IMR-90 (cell line): ENCODE measurements at regions not wholly inside any gene's neighbourhood (a gene's known extent, or its start where the extent isn't known, plus 50 kb on each side); places are given as distances from the start of the nearest gene placed in this dataset.

Experiments used
- ATAC-seq: fragments of 200-7000 bp; cut with Tn5 transposase; 2 replicates; pipeline ENCODE4 v1.9.1; 2020; ENCODE audit warnings: low read depth, mild to moderate bottlenecking, moderate library complexity
- BruUV-seq: library from RNA; stranded (reverse); fragments of 400-500 nt; replicated peaks from 2 replicates; lab custom pipeline; 2021; lab: Mats Ljungman, UMichigan
- CTCF ChIA-PET: fragments of 300-600 bp; formaldehyde crosslinking; extraction: SDS; loops from one replicate; lab custom pipeline; 2021; ENCODE audit warnings: antibody characterized with exemption; lab: Yijun Ruan, JAX
- POLR2A ChIA-PET: fragments of 300-600 bp; sonication (Branson Sonifier 250); formaldehyde crosslinking; loops from one replicate; lab custom pipeline; 2022; ENCODE audit warnings: antibody characterized with exemption; ENCODE audit not compliant: unreplicated experiment; lab: Charles Lee
- DNase-seq: peaks from one replicate; pipeline ENCODE4 v3.0.0; 2013
- H2AFZ ChIP-seq: replicated peaks from 2 replicates; pipeline ENCODE3; 2013; ENCODE audit warnings: low read length, mild to moderate bottlenecking; ENCODE audit not compliant: poor library complexity
- H2AK5ac ChIP-seq: 2 replicates; pipeline ENCODE4 v1.6.1; 2013; ENCODE audit warnings: low read depth, low read length, inconsistent platforms
- H2AK9ac ChIP-seq: replicated peaks from 2 replicates; pipeline ENCODE3; 2013; ENCODE audit warnings: mild to moderate bottlenecking, low read depth, low read length, moderate library complexity; ENCODE audit not compliant: poor library complexity
- H2BK120ac ChIP-seq: 2 replicates; pipeline ENCODE4 v1.6.1; 2013; ENCODE audit warnings: low read depth, low read length, inconsistent platforms
- H2BK15ac ChIP-seq: 3 replicates; pipeline ENCODE4 v1.6.1; 2013; ENCODE audit warnings: low read depth, low read length, inconsistent platforms
- H2BK20ac ChIP-seq: 2 replicates; pipeline ENCODE4 v1.6.1; 2013; ENCODE audit warnings: low read depth, mild to moderate bottlenecking, inconsistent platforms, low read length, moderate library complexity
- H2BK5ac ChIP-seq: 2 replicates; pipeline ENCODE4 v1.6.1; 2013; ENCODE audit warnings: mild to moderate bottlenecking, low read depth, low read length, inconsistent platforms; ENCODE audit not compliant: poor library complexity, severe bottlenecking
- H3K14ac ChIP-seq: replicated peaks from 2 replicates; pipeline ENCODE4 v1.6.1; 2013; ENCODE audit warnings: low read depth, low read length, inconsistent platforms
- H3K18ac ChIP-seq: 2 replicates; pipeline ENCODE4 v1.6.1; 2013; ENCODE audit warnings: low read depth, low read length, control low read depth
- H3K23ac ChIP-seq: 2 replicates; pipeline ENCODE4 v1.6.1; 2013; ENCODE audit warnings: low read depth, low read length, inconsistent platforms
- H3K27ac ChIP-seq: 2 replicates; pipeline ENCODE4 v1.5.1; 2013; ENCODE audit warnings: mild to moderate bottlenecking, control low read depth, low read length; ENCODE audit not compliant: insufficient read depth
- H3K27me3 ChIP-seq: 2 replicates; pipeline ENCODE4 v1.6.1; 2013; ENCODE audit warnings: low read length; ENCODE audit not compliant: control insufficient read depth, insufficient read depth
- H3K36me3 ChIP-seq: 2 replicates; pipeline ENCODE4 v1.6.1; 2013; ENCODE audit warnings: low read length, mixed read lengths; ENCODE audit not compliant: control insufficient read depth, insufficient read depth
- H3K4ac ChIP-seq: 2 replicates; pipeline ENCODE4 v1.6.1; 2013; ENCODE audit warnings: low read depth, low read length, inconsistent platforms
- H3K4me1 ChIP-seq: 2 replicates; pipeline ENCODE4 v1.6.1; 2013; ENCODE audit warnings: low read length, mixed read lengths; ENCODE audit not compliant: control insufficient read depth, insufficient read depth
- H3K4me2 ChIP-seq: 2 replicates; pipeline ENCODE4 v1.6.1; 2013; ENCODE audit warnings: low read depth, mild to moderate bottlenecking, control low read depth, low read length, moderate library complexity
- H3K4me3 ChIP-seq: 2 replicates; pipeline ENCODE4 v1.5.1; 2013; ENCODE audit warnings: low read depth, mild to moderate bottlenecking, control low read depth, low read length, moderate library complexity; ENCODE audit not compliant: insufficient read depth
- H3K56ac ChIP-seq: 2 replicates; pipeline ENCODE4 v1.6.1; 2013; ENCODE audit warnings: low read length, inconsistent platforms; ENCODE audit not compliant: insufficient read depth; ENCODE audit errors: extremely low read depth
- H3K79me1 ChIP-seq, 2 experiments: 2 replicates each; pipeline ENCODE4 v1.6.1; 2013; ENCODE audit warnings: low read length in 2 of 2, inconsistent platforms in 1 of 2, low read depth in 1 of 2
- H3K9ac ChIP-seq: 2 replicates; pipeline ENCODE4 v1.6.1; 2013; ENCODE audit warnings: low read depth, low read length, control low read depth
- H3K9me1 ChIP-seq: 2 replicates; pipeline ENCODE4 v1.6.1; 2013; ENCODE audit warnings: low read length, inconsistent platforms; ENCODE audit not compliant: insufficient read depth
- H3K9me3 ChIP-seq: 2 replicates; pipeline ENCODE4 v1.6.1; 2013; ENCODE audit warnings: low read length; ENCODE audit not compliant: control insufficient read depth, insufficient read depth
- H4K20me1 ChIP-seq: 2 replicates; pipeline ENCODE4 v1.6.1; 2013; ENCODE audit warnings: low read length, inconsistent platforms; ENCODE audit not compliant: insufficient read depth
- H4K5ac ChIP-seq: 2 replicates; pipeline ENCODE4 v1.6.1; 2013; ENCODE audit warnings: mild to moderate bottlenecking, low read depth, low read length, control low read depth
- H4K8ac ChIP-seq, 2 experiments: 2 replicates each; pipeline ENCODE4 v1.6.1; 2013; ENCODE audit warnings: low read depth in 2 of 2, low read length in 2 of 2, control low read depth in 1 of 2, inconsistent platforms in 1 of 2
- H4K91ac ChIP-seq: 2 replicates; pipeline ENCODE4 v1.6.1; 2013; ENCODE audit warnings: low read depth, low read length, inconsistent platforms; ENCODE audit not compliant: insufficient read depth
- BHLHE40 ChIP-seq: fragments of 150-350 bp; IDR thresholded peaks from 2 replicates; pipeline ENCODE4 v1.6.1; 2016; ENCODE audit warnings: mild to moderate bottlenecking, low read depth, low read length
- CEBPB ChIP-seq: IDR thresholded peaks from 2 replicates; pipeline ENCODE4 v1.6.1; 2012; ENCODE audit warnings: low read depth, low read length, improper control_type of control experiment
- CHD1 ChIP-seq: IDR thresholded peaks from 2 replicates; pipeline ENCODE4 v1.6.1; 2012; ENCODE audit warnings: low read depth, low read length, improper control_type of control experiment
- CTCF ChIP-seq: conservative IDR thresholded peaks from 2 replicates; pipeline ENCODE4 v1.5.1; 2012; ENCODE audit warnings: mild to moderate bottlenecking, low read depth, low read length, improper control_type of control experiment
- FOS ChIP-seq: fragments of 150-350 bp; IDR thresholded peaks from 2 replicates; pipeline ENCODE4 v1.6.1; 2016; ENCODE audit warnings: low read depth, low read length
- MAFK ChIP-seq: IDR thresholded peaks from 2 replicates; pipeline ENCODE4 v1.6.1; 2012; ENCODE audit warnings: low read depth, low read length, improper control_type of control experiment
- MAZ ChIP-seq: IDR thresholded peaks from 2 replicates; pipeline ENCODE4 v1.6.1; 2012; ENCODE audit warnings: low read depth, mild to moderate bottlenecking, low read length, improper control_type of control experiment, moderate library complexity, borderline replicate concordance
- MXI1 ChIP-seq: IDR thresholded peaks from 2 replicates; pipeline ENCODE4 v1.6.1; 2012; ENCODE audit warnings: low read depth, mild to moderate bottlenecking, low read length, moderate library complexity, borderline replicate concordance
- NFE2L2 ChIP-seq: fragments of 150-350 bp; IDR thresholded peaks from 2 replicates; pipeline ENCODE4 v1.6.1; 2016; ENCODE audit warnings: low read depth, mild to moderate bottlenecking, low read length
- POLR2A ChIP-seq: IDR thresholded peaks from 2 replicates; pipeline ENCODE4 v1.6.1; 2012; ENCODE audit warnings: mild to moderate bottlenecking, low read depth, low read length
- RAD21 ChIP-seq: IDR thresholded peaks from 2 replicates; pipeline ENCODE4 v1.6.1; 2012; ENCODE audit warnings: low read length, improper control_type of control experiment
- RCOR1 ChIP-seq: IDR thresholded peaks from 2 replicates; pipeline ENCODE4 v1.6.1; 2012; ENCODE audit warnings: mild to moderate bottlenecking, low read length, improper control_type of control experiment; ENCODE audit not compliant: insufficient replicate concordance
- RFX5 ChIP-seq: IDR thresholded peaks from 2 replicates; pipeline ENCODE4 v1.8.0; 2012; ENCODE audit warnings: low read depth, mild to moderate bottlenecking, low read length, moderate library complexity
- SMC3 ChIP-seq: fragments of 150-350 bp; IDR thresholded peaks from 2 replicates; pipeline ENCODE4 v1.6.1; 2016; ENCODE audit warnings: low read depth, mild to moderate bottlenecking, antibody characterized with exemption, low read length, moderate library complexity
- USF2 ChIP-seq: fragments of 150-350 bp; IDR thresholded peaks from 2 replicates; pipeline ENCODE4 v1.6.1; 2017; ENCODE audit warnings: mild to moderate bottlenecking, antibody characterized with exemption, low read length, low read depth
- WGBS, 2 experiments: methylation state at CpG; one replicate each; pipeline versions ENCODE4 v1.1.5 to v1.1.7; 2013; ENCODE audit warnings: missing lambda C conversion rate in 2 of 2; ENCODE audit not compliant: insufficient read length in 1 of 2; ENCODE audit errors: extremely low coverage in 2 of 2; 5-methylcytosine and 5-hydroxymethylcytosine counted together
- dilution Hi-C: fragments of 300-500 bp; cut with HindIII; formaldehyde crosslinking; loops from one replicate; pipeline ENCODE4 v1.14.3; 2018; ENCODE audit warnings: low sequenced_read_pairs; ENCODE audit not compliant: unreplicated experiment
- in situ Hi-C: fragments of 300-500 bp; cut with MboI; formaldehyde crosslinking; loops from 3 replicates; pipeline ENCODE4 v1.14.3; 2019; ENCODE audit warnings: low sequenced_read_pairs, inconsistent platforms, mixed read lengths
- intact Hi-C: fragments of 100-400 bp; cut with micrococcal nuclease; formaldehyde crosslinking; loops from 2 replicates; pipeline ENCODE4 v1.10.0; 2022
- TF ChIP-seq, protein P1 (sequence below): fragments of 150-350 bp; IDR thresholded peaks from 2 replicates; pipeline ENCODE4 v1.6.1; 2016; ENCODE audit warnings: low read depth, mild to moderate bottlenecking, low read length, moderate library complexity, borderline replicate concordance

DNA sequence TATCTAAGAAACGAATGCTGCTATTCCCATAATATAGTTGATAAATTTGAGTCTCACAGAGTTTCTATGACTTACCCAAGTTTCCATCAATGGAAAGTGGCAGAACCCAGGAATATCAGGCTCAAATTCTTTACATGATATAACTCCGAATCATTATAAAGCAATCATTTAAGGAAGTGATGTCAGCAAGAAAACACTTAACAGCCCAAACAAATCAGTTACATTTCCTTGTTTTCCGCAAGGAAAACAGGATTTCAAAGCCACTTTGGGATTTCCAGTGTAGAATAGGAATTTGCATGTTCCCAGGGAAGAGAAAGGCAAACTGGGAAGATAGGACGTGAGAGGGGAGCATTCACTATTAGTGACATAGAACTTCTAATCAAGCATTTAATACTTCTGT is 311.4 kb upstream of the GOT2 start:
- H3K4me3 ChIP-seq, result no peak overlapping the region
- WGBS, 2 experiments, result no CpG with 5 or more reads among the region's 4 CpGs
- no peak overlapping the region for H3K9ac ChIP-seq
- no peak overlapping the region for H2BK120ac ChIP-seq
- ATAC-seq, result no peak
- no peaks in the 10 kb centered on the region for H4K20me1 ChIP-seq
- H3K18ac ChIP-seq, result no peak overlapping the region
- DNase-seq, result peak; percentile 20
- H3K9me1 ChIP-seq, result no peaks in the 10 kb centered on the region
- H3K9me3 ChIP-seq, result peaks cover 3% of the 10 kb centered on the region; the same call in 1 of the 2 replicates
- intact Hi-C loops (no loop called here), dilution Hi-C loops (no loop called here), in situ Hi-C loops (no loop called here)
- H2AK9ac ChIP-seq, result no peak overlapping the region
- H4K8ac ChIP-seq, result no peak overlapping the region; a peak in 2 of 4 replicates
- H4K5ac ChIP-seq, result no peak overlapping the region
- no peaks in the 10 kb centered on the region for H3K36me3 ChIP-seq
- CTCF ChIA-PET, result no interaction called here
- H3K79me1 ChIP-seq, result no peaks in the 10 kb centered on the region
- no peak overlapping the region for H2AFZ ChIP-seq
- no peak overlapping the region for H3K56ac ChIP-seq
- H2BK20ac ChIP-seq, result no peak overlapping the region
- BruUV-seq, result no TSS peak
- TF ChIP-seq, protein P1, sequence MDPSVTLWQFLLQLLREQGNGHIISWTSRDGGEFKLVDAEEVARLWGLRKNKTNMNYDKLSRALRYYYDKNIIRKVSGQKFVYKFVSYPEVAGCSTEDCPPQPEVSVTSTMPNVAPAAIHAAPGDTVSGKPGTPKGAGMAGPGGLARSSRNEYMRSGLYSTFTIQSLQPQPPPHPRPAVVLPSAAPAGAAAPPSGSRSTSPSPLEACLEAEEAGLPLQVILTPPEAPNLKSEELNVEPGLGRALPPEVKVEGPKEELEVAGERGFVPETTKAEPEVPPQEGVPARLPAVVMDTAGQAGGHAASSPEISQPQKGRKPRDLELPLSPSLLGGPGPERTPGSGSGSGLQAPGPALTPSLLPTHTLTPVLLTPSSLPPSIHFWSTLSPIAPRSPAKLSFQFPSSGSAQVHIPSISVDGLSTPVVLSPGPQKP, result no peak
- no peak for TF ChIP-seq RCOR1
- TF ChIP-seq MAFK, result no peak
- no peak for TF ChIP-seq CTCF
- no peak for TF ChIP-seq SMC3
- no peak for TF ChIP-seq USF2
- TF ChIP-seq FOS, result no peak
- no peak for TF ChIP-seq BHLHE40
- no peak for TF ChIP-seq CHD1
- TF ChIP-seq MAZ, result no peak
- no peak for TF ChIP-seq POLR2A
- no peak for TF ChIP-seq MXI1
- TF ChIP-seq NFE2L2, result no peak
- no peak for TF ChIP-seq CEBPB
- TF ChIP-seq RFX5, result no peak
- TF ChIP-seq RAD21, result no peak
- H2AK5ac ChIP-seq, result no peak overlapping the region
- no peak overlapping the region for H3K4ac ChIP-seq
- no peak overlapping the region for H4K91ac ChIP-seq
- no peaks in the 10 kb centered on the region for H3K27me3 ChIP-seq
- no peak overlapping the region for H3K4me2 ChIP-seq
- no peak overlapping the region for H2BK15ac ChIP-seq
- POLR2A ChIA-PET, result no interaction called here
- peak overlapping the region; percentile 69 for H2BK5ac ChIP-seq
- no peak overlapping the region for H3K27ac ChIP-seq
- H3K23ac ChIP-seq, result no peak overlapping the region
- no peaks in the 10 kb centered on the region for H3K4me1 ChIP-seq
- H3K14ac ChIP-seq, result no peak overlapping the region
